ENCODE measurements at regions not wholly inside any gene's neighbourhood (a gene's known extent, or its start where the extent isn't known, plus 50 kb on each side); places are given as distances from the start of the nearest gene placed in this dataset.
A peak's percentile ranks its signal among the peaks of the same experiment; 100 is the strongest.
"Not testable (repeated sequence)": the region's sequence is repeated elsewhere in the genome, so short reads cannot be mapped to it uniquely, and the experiment has no call there.

DNA sequence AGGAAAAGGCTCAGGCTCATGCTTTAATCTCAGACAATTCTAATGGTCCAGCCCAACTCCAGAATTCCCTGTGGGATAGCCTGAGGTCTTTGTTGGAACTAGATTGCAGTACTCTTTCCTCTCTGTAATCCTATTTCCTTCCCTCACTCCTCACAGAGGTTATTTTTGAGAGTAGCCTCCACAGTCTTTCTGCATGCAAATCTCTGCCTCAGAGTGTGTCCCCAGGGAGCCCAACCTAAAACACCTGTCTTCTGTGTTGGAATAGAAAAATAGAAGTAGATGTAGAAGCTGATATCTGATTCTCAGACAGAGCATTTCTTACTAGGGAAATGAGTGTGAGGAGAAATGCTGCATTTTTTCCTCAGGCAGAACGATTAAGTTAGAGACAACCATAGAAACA, 915.5 kb upstream of the EPHA5 start:
- FAIRE-seq, result no peak

DNA sequence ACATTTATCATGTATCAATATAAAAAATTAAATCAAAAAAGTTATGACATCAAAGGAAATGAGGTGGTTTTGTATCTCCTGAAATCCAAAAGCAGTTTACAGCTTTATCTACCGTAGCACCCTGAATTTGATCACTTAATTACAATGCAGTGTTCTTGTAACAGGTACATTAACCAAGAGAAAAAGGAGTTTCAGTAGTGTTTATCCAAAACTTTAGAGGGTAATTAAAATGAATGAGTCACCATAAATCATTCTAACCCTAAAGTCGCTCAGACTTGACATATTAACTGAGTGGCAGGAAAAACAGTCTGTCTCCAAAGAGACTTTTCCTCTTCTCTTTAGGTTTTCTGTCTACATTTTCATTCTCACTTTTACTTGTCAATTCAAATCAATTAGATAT, 907.6 kb upstream of the EPHA5 start:
- no peak for FAIRE-seq

DNA sequence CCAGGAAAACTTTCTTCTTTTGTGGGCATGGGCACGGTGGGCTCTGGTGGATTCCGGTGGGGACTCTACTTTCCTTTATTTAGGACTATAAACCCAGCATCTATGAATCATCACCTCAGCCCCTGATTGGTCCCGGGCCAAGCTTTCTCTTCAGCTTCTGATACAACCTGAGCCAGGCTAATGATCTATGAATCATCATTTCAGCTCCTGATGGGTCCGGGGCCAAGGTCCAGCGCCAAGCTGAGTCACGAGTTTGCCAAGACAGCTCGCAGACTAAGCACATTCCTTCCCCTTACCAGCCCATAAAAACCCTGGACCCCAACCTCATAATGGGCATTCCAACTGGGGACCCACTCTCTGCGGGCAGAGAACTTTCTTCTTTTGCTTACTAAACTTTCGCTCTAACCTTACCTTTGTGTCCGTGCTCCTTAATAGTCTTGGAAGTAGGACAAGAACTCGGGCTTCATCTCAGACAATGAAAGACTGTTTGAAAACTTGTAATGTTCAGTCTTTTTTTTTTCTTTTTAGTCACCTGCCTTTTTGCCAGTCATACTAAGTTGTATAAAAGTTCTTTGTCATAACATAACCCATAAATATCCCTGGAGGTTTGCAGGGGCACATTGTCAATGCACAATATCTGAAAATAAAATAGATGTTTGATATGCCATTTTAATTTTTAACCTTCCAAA, 904.9 kb upstream of the EPHA5 start:
- no peak for FAIRE-seq

DNA sequence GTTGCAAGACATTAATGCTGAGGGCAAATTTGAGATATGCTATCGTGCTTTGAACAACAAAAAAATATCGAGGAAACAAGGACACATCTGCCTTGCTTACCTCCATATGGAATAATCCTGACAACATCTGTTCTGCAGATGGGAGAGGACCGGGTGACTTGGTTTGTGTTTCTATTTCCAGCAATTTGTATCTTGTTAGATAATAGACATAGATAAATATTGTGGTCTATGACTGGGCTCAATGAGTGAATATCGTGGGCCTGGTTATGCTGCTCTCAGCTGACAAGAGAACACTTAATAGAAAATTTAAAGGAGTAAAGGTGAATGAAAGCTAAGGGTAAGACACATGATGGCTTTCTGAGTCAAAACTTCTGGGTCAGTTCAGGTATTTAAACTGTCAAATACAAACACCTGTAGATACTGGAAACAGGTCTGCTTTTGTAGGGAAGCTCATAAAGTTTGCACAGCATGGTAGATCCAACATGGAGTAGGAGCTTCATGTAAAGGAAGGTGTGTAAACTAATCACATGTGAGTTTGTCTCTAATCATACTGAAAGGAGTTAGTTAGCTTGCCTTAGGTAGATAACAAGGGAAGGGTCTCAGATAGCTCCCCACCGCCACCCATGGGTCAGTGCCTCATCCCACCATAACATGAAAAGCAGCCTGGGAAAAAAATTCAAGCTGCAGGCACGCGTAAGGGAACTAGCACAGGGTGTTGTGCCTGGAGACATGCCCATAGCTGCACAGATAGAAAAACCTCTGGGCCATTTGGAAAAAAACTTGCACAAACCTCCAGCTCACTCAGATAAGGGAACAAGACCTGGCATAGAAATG, 904.1 kb upstream of the EPHA5 start:
- peak; percentile 77 for FAIRE-seq

DNA sequence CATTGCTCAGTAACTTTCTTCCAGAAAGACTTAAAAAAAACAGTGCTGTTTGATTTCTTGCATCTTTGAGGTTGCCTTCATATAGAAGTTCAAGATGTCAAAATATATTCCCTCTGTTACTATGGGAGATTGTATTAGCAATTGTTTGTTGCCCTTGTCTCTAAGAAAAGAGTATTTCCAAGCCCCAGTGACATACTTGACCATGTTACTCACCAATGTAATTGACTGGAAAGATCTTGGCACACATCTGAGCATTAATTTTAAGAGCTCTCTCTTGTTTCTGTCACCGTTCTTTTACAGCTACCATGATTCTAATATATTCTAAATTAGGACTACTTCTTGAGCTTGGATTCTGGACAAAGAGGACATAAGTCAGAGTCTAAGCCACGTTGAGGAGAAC, 902.7 kb upstream of the EPHA5 start:
- no peak for FAIRE-seq

DNA sequence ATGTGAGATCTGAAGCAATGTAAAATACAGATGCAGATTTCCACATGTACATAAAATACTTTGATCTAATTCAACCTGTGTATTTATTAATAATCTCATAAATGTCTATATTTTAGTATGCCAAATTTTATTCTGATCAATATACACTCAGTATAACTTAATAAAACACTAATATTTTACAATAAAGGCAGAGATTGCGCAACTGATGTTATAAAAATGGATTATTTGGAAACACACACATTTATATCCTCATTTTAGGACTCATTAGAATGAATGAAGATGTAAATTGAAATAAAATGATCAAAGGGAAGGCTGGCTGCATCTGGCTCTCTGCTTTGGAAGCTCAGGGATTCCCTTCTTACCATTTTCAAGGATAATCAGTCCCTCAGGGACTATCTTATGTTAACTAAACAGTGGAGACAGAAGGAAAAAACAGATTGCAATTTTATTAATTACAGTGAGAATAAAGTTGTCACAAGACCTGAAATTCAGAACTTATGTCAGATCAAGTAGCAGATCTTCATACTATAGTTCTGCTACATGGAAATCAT, 900.9 kb upstream of the EPHA5 start:
- no peak for FAIRE-seq

DNA sequence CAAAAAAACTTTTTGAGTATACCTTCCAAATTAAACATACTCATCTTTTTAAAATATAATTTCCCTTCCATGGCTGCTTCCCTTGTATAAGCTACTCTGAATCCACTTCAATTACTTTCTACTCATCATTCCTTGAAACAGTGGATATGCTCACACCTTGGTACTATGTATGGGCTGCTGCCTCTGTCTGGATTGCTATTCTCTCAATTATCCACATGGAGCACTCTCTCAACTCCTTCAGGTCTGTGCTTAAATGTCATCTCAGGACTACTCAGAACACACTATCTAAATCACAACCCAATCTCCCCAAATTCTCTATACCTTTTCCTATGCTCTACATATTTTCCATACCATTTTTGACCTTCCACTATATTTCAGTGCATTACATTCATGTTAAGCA, 898.9 kb upstream of the EPHA5 start:
- no peak for FAIRE-seq

DNA sequence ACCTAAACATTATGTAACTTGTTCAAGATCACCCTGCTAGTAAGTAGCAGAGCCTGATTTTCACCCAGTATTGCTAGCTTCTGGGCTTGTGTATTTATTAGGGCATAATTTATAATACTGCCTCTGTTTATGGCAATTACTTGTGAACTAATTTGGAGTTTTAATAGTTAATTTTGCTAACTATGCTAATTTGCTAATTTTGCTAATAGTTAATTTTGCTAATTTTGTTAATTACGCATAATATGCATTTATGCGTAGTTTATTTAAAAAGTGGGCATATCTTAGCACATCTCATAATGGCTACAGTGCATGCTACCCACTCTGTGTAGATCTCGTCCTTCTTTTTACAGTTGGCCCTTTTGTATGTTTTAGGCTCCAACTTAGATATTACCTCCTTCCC, 898.1 kb upstream of the EPHA5 start:
- no peak for FAIRE-seq

DNA sequence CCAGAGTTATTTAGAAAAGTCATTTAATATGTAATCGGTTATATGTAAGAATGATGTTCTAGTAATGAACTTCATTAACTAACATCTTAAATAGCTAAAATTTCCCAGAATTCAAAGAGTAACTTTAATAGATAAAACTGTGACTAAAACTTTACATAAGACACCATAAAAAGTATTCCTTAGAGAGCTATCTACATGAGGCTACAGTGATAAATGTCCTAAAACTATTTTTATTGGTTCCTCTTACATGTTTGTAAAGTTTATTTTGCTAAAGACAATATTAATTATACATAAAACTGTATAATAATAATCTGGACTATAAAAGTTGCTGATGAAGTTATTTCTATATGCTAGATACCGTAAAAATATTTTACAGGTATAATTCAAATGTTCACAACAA, 897.7 kb upstream of the EPHA5 start:
- no peak for FAIRE-seq

DNA sequence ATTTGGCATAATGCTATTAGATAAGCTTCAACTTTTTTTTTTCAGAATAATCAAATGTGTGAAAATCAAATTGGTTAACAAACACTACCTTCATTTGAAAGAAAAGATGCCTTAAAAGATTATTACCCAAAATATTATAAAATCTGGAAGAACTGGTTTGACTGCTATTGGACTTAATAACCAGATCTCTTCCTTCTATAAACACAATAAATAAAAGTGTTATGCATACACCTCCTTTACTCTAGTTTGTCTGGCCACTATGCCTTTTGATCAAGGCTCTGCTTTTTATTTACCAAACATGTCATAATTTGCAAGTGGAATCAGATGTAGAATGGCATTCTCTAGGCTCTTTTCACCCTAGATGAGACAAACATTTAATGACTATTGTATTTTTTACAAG, 897.3 kb upstream of the EPHA5 start:
- peak; percentile 81 for FAIRE-seq

DNA sequence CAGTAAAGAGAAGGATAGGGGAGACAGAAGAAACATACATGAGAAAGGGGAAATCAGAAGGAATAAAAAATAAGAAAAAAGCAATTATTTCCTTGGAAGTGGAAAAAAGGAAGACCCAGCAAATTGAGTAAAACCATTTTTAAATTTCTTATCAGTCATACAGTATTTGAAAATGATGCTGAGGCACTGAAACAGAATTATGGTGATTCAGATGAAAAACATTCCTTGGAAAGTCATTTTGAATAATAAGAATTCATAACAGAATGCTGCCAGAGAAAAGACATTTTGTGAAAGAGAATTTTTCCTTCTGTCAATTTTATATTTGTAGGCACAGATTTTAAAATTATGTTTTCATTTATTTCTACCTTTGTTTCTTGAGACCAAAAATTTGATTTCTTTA, 895.5 kb upstream of the EPHA5 start:
- FAIRE-seq, result no peak

DNA sequence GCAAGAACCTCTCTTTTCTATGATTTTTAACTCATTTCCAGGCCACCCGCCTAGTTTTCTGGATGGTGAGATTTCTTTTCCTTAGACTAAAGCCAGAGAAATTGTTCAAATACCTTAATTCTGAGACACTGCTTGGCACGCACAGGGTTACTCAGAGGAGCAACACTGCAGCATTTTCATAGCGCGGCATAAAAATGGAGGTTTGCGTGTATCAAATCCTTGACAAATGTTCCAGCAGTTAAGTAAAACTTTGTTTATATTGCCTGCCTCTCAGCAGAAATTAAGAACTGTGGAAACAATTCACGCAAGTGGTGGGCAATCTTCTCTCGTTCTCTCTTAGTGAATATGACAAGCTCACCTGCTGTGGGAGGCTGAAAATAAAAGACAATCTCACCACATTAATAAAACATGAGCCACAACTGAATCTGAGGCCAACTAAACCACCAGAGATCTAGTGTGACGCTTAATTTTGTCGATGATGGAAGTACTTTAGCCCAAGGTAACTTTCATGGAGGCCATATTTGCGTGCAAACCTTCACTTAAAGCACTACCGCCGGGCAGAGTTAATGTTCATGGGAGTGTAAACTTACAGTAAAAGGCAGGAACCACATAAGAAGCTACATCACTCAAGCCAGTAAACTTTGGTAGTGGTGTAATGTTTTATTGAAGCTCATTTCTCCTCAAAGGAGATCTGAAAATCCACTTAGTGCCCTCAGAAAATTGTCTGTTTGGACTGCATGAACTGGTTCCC, 894.8 kb upstream of the EPHA5 start:
- FAIRE-seq, result no peak

DNA sequence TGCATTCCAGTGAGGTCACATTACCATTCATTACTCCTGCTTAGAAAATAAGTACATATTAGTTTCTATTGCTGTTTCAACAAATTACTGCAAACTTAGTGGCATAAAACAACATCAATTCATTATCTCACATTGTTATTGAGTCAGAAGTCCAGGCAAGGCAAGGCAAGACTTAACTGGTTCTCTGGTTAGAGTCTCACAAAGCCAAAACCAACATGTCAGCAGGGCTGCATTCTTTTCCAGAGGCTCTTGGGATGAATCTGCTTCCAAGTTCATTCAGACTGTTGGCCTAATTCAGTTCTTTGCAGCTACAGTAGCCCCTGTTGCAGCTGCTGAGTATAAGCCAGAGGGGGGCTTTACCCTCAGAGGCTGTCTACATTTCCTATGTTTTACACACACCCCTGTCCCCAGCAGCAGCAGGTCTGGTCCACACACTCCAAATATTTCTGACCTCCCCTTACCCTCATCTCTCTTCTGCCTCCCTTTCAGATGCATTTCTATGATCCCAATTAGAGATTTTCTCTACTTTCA, 892.1 kb upstream of the EPHA5 start:
- FAIRE-seq, result no peak

DNA sequence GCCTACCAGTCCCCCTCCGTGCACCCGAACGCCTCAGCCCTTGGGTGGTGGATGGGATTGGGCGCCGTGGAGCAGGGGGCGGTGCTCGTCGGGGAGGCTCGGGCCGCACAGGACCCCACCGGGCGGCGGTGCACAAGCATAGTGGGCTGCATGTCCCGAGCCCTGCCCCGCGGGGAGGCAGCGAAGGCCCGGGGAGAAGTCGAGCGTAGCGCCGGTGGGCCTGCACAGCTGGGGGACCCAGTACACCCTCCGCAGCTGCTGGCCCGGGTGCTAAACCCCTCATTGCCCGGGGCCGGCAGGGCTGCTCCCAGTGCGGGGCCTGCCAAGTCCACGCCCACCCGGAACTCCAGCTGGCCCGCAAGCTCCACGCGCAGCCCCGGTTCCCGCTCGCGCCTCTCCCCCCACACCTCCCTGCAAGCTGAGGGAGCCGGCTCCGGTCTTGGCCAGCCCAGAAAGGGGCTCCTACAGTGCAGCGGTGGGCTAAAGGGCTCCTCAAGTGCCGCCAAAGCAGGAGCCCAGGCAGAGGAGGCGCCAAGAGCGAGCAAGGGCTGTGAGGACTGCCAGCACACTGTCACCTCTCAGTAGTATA, 891.3 kb upstream of the EPHA5 start:
- not testable (repeated sequence) for FAIRE-seq

DNA sequence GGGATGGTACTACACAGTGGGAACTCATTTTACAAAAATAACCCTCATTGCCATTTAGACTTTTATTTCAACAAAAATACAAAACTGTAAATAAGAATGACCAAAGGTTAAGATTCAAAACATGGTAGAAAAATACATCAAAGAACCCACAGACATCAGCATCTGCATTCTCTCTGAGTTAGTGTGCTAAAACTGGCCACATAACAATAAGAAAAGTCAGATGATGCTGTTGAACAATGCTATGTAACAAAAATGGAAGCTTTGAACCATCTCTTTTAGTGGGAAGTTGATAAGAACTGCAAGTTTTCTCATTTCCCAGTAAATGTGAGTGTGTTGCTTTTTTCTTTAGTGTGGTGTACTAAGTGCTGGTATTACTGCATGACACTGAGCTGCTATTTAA, 888.4 kb upstream of the EPHA5 start:
- no peak for FAIRE-seq

DNA sequence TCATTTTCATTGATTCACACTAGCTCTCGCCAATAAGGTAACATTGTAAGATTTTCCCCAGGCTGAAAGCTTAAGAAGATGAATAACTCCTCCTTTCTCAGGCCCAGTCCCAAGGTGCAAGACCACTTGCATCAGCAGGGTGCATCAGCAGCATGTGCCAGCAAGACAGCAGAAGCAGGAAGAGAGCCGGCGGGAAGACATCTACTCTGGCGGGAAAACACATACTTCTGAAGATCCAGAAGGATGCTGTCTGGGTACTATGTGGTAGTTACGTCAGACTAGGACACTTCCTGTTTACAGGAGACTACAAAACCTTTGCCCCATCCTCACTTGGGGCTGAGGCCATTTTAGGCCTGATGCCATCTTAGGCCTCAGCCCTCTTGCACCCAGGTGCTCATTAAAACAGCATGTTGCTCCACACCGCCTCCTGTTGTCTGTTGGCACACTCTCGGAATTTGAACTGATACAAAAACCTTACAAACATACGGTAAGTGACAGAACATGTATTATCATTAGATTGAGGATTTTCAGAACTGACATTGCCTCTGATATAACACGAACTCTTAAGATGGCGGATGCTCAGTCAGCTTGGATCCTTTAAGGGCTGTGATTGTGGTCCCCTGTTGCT, 886.5 kb upstream of the EPHA5 start:
- FAIRE-seq, result no peak

DNA sequence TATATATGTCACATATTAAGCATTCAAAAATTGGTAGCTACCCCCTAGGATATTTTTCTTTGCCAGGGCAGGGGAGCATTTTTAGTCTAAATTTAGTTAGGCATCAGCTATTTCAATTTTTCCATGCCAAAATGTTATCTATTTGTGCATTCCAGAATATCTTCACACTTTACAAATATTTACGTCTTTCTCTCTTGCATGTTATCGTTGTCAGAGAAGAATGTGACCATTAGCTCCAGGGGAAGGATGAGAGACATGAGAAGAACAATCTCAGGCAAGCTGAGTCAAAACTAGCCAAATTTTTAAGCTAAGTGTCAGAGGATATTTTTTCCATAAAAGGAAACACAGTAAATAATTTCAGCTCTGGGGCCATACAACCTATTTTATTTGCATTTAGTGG, 885.0 kb upstream of the EPHA5 start:
- no peak for FAIRE-seq

DNA sequence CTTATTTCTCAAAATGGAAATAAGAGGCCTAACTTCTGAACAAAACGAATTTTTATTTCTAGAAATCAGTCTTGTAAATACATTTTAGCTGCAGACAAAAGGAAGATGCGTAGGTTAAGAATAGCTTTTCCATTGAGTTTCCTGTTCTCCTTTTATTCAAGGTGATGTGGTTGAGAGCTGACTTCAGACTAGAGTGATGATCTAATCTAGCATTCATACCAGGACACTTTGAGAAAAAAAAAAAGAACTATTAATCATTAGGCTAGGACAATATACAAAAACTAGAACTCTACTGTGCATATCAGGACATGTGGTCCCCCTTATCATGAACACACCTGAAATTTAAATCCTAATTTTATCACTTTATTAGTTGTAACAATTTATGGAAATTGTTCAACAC, 884.5 kb upstream of the EPHA5 start:
- FAIRE-seq, result no peak

DNA sequence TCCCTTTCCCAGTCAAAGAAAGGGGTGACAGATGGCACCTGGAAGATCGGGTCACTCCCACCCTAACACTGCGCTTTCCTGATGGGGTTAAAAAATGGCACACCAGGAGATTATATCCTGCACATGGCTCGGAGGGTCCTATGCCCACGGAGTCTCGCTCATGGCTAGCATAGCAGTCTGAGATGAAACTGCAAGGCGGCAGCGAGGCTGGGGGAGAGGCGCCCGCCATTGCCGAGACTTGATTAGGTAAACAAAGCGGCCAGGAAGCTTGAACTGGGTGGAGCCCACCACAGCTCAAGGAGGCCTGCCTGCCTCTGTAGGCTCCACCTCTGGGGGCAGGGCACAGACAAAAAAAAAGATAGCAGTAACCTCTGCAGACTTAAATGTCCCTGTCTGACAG, 875.0 kb upstream of the EPHA5 start:
- not testable (repeated sequence) for FAIRE-seq

DNA sequence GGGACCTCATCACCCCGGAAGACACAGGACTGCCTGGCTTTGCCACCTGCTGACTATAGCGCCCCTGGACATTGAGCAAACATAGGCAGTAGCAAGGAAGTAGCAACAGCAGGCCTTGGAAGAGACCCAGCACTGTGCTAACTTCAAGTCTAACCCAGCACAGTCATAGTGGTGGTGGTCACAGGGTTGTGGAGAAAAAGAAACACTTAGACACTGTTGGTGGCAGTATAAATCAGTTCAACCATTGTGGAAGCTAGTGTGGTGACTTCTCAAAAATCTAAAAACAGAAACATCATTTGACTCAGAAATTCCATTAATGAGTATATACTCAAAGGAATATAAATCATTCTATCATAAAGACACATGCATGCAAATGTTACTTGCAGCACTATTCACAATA, 874.0 kb upstream of the EPHA5 start:
- FAIRE-seq, result no peak

DNA sequence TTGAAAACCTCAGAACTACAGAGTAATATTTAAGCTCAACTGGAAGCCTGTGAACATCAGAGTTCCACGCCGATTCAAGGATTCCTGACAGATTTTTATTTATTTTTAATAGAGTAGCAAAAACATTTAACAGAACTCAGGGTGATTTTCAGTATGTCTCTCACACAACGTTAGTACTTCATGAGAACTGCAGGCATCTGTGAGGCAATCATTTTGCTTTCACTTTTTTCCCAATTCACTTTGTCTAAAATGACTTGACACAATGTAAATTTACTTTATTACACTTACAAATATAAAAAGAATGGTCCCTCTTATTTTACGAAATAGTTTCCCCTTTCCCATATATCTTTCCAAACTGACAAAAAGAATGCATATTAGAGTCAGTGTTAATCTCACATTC, 869.5 kb upstream of the EPHA5 start:
- FAIRE-seq, result no peak

DNA sequence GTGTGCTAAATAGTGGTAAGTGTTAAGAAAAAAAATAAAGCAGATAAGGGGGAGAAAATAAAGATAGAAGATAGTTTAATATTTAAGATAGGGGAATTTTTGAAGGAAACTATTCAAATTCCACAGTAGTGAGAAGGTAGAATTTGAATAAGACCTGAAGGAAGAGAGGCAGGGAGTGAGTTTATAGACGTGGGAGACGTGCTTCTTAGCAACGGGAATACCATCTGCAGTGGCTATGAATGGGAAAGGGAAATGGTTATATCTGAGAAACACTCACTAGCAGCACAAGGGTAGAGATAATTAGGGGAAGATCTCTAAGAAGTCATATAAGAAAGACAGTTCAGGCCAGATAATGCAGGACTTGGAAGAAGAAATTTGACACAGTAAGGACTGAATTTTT, 854.5 kb upstream of the EPHA5 start:
- FAIRE-seq, result no peak
